K562 (cell line): ENCODE measurements at regions not wholly inside any gene's neighbourhood (a gene's known extent, or its start where the extent isn't known, plus 50 kb on each side); places are given as distances from the start of the nearest gene placed in this dataset.

ENCODE experiments used
- ATAC-seq: fragments of 200-7000 bp; cut with Tn5 transposase; 3 replicates; pipeline ENCODE4 v1.9.1; 2020; ENCODE audit warnings: moderate library complexity
- BruUV-seq: library from RNA; stranded (reverse); fragments of 400-500 nt; replicated peaks from 2 replicates; lab custom pipeline; 2021; lab: Mats Ljungman, UMichigan
- CTCF ChIA-PET: fragments of 300-600 bp; formaldehyde crosslinking; extraction: SDS; loops from one replicate; lab custom pipeline; 2021; ENCODE audit warnings: low intra/inter-chr PET ratio; lab: Yijun Ruan, JAX
- POLR2A ChIA-PET: fragments of 300-600, 350-650 bp; sonication (Branson Sonifier 250); formaldehyde crosslinking; extraction: SDS; loops from one replicate; lab custom pipeline; 2021; ENCODE audit warnings: antibody characterized with exemption, inconsistent platforms; lab: Yijun Ruan, JAX
- DNase-seq, 4 experiments: peaks; one replicate each; pipeline versions ENCODE4 v3.0.0 to v3.0.0-alpha.2; 2011 to 2018; ENCODE audit warnings: low spot score in 3 of 4, mixed read lengths in 3 of 4; ENCODE audit errors: extremely low read depth in 1 of 4
- FAIRE-seq: peaks from 2 replicates; lab custom pipeline; 2011; peaks lifted over from hg19 to GRCh38; lab: Jason Lieb, UNC
- H2AFZ ChIP-seq: 2 replicates; pipeline ENCODE4 v1.6.0; 2011; ENCODE audit warnings: low read depth, low read length, control low read depth, inconsistent platforms
- H3K27ac ChIP-seq: fragments of 200-600 bp; 3 replicates; pipeline ENCODE4 v1.8.0; 2011; ENCODE audit warnings: low read depth, mild to moderate bottlenecking, control low read depth, inconsistent platforms, low read length, moderate library complexity, mixed read lengths; ENCODE audit errors: extremely low read depth
- H3K27me3 ChIP-seq, 2 experiments: fragments of 300-600 bp in 1 of 2; 2 replicates in 1 of 2; 3 replicates in 1 of 2; pipeline versions ENCODE4 v1.6.0 to v1.8.0; 2011; ENCODE audit warnings: inconsistent platforms in 2 of 2, low read length in 2 of 2, mild to moderate bottlenecking in 1 of 2, mixed read lengths in 1 of 2, moderate library complexity in 1 of 2; ENCODE audit not compliant: control insufficient read depth in 2 of 2, insufficient read depth in 2 of 2
- H3K36me3 ChIP-seq: fragments of 300-600 bp; 3 replicates; pipeline ENCODE4 v1.8.0; 2011; ENCODE audit warnings: mild to moderate bottlenecking, low read length, inconsistent platforms; ENCODE audit not compliant: control insufficient read depth, insufficient read depth
- H3K4me1 ChIP-seq, 2 experiments: fragments of 200-600 bp in 1 of 2; replicated peaks in 1 of 2; 2 replicates in 1 of 2; 3 replicates in 1 of 2; pipeline versions ENCODE4 v1.5.1 to v1.8.0; 2011; ENCODE audit warnings: inconsistent platforms in 2 of 2, low read length in 2 of 2, mild to moderate bottlenecking in 1 of 2, mixed read lengths in 1 of 2, moderate library complexity in 1 of 2; ENCODE audit not compliant: control insufficient read depth in 2 of 2, insufficient read depth in 2 of 2
- H3K4me2 ChIP-seq: 2 replicates; pipeline ENCODE4 v1.6.1; 2011; ENCODE audit warnings: low read length, control low read depth, inconsistent platforms, mixed read lengths; ENCODE audit not compliant: insufficient read depth
- H3K4me3 ChIP-seq: fragments of 200-600 bp; sonication (generic), shearing (Covaris generic); 2 replicates; pipeline ENCODE4 v1.5.1; 2016; ENCODE audit warnings: control low read depth, inconsistent platforms
- H3K79me2 ChIP-seq: fragments of 200-600 bp; 3 replicates; pipeline ENCODE4 v1.8.0; 2011; ENCODE audit warnings: low read length, inconsistent platforms; ENCODE audit not compliant: control insufficient read depth, insufficient read depth
- H3K9ac ChIP-seq, 2 experiments: 2 replicates each; pipeline versions ENCODE4 v1.6.0 to v1.6.1; 2011; ENCODE audit warnings: low read depth in 2 of 2, low read length in 2 of 2, control low read depth in 1 of 2, inconsistent platforms in 1 of 2, mild to moderate bottlenecking in 1 of 2, mixed read lengths in 1 of 2; ENCODE audit not compliant: insufficient read depth in 1 of 2
- H3K9me1 ChIP-seq: one replicate; pipeline ENCODE4 v1.6.0; 2011; ENCODE audit warnings: inconsistent platforms, mild to moderate bottlenecking, low read length, moderate library complexity; ENCODE audit not compliant: control insufficient read depth, insufficient read depth
- H3K9me3 ChIP-seq: replicated peaks from 2 replicates; pipeline ENCODE4 v1.5.1; 2011; ENCODE audit warnings: low read depth, low read length, inconsistent platforms; ENCODE audit not compliant: control insufficient read depth, insufficient read depth
- H4K20me1 ChIP-seq: replicated peaks from 2 replicates; pipeline ENCODE4 v1.6.1; 2011; ENCODE audit warnings: low read length, inconsistent platforms, mixed read lengths; ENCODE audit not compliant: control insufficient read depth, insufficient read depth
- ARID2 ChIP-seq: fragments of 450-650 bp; IDR thresholded peaks from 2 replicates; pipeline ENCODE4 v1.6.1; 2017; ENCODE audit warnings: antibody characterized with exemption, mild to moderate bottlenecking
- DIDO1 ChIP-seq: fragments of 450-650 bp; IDR thresholded peaks from 2 replicates; pipeline ENCODE4 v1.6.1; 2016; ENCODE audit warnings: low read depth, missing biosample characterization, missing genetic modification characterization
- HMGN3 ChIP-seq: IDR thresholded peaks from 2 replicates; pipeline ENCODE4 v1.6.1; 2011; ENCODE audit warnings: borderline replicate concordance, low read depth, mild to moderate bottlenecking, mixed read lengths, low read length; ENCODE audit not compliant: insufficient read length; ENCODE audit errors: extremely low read depth
- HOXB6 ChIP-seq: fragments of 250-450 bp; sonication (Bioruptor Pico); IDR thresholded peaks from 2 replicates; pipeline ENCODE4 v1.5.1; 2022; ENCODE audit warnings: mild to moderate bottlenecking, borderline replicate concordance
- KLF6 ChIP-seq: fragments of 250-450 bp; sonication (Bioruptor Pico); IDR thresholded peaks from 2 replicates; pipeline ENCODE4 v1.4.0; 2020; ENCODE audit warnings: mild to moderate bottlenecking, moderate library complexity, borderline replicate concordance
- NFYB ChIP-seq: IDR thresholded peaks from 2 replicates; pipeline ENCODE4 v1.6.1; 2011; ENCODE audit warnings: mild to moderate bottlenecking, moderate library complexity; ENCODE audit not compliant: insufficient read length; ENCODE audit errors: extremely low read depth
- SOX6 ChIP-seq: fragments of 450-650 bp; IDR thresholded peaks from 2 replicates; pipeline ENCODE4 v1.6.1; 2014; ENCODE audit warnings: mild to moderate bottlenecking
- TCF7L2 ChIP-seq: fragments of 150-350 bp; IDR thresholded peaks from 2 replicates; pipeline ENCODE4 v1.6.1; 2016; ENCODE audit warnings: low read depth, mild to moderate bottlenecking, low read length, moderate library complexity
- U2AF2 ChIP-seq: fragments of 200-400 bp; formaldehyde crosslinking; optimal IDR thresholded peaks from 2 replicates; pipeline ENCODE3; 2017; ENCODE audit warnings: low read depth, mild to moderate bottlenecking, low read length
- XRCC3 ChIP-seq: fragments of 450-650 bp; IDR thresholded peaks from 2 replicates; pipeline ENCODE4 v1.6.1; 2017; ENCODE audit warnings: mild to moderate bottlenecking, moderate library complexity
- ZNF277 ChIP-seq: fragments of 250-450 bp; sonication (Bioruptor Pico); IDR thresholded peaks from 2 replicates; pipeline ENCODE4 v1.8.0; 2022; ENCODE audit warnings: inconsistent platforms, mild to moderate bottlenecking, moderate library complexity, borderline replicate concordance
- ZNF584 ChIP-seq: fragments of 200-800 bp; sonication (Bioruptor generic); IDR thresholded peaks from 2 replicates; pipeline ENCODE4 v1.6.1; 2016; ENCODE audit warnings: low read depth, mild to moderate bottlenecking, missing genetic modification characterization, missing compliant biosample characterization
- WGBS: fragments of 100-300 bp; shearing (Covaris generic); methylation state at CpG from one replicate; pipeline ENCODE4 v1.1.6; 2016; ENCODE audit warnings: low coverage, mixed read lengths; ENCODE audit not compliant: insufficient coverage; ENCODE audit errors: missing lambda C conversion rate; 5-methylcytosine and 5-hydroxymethylcytosine counted together
- in situ Hi-C: fragments of 300-500 bp; cut with MboI; formaldehyde crosslinking; loops from 4 replicates; pipeline ENCODE4 v1.15.0; 2018; ENCODE audit warnings: inconsistent platforms, mixed read lengths
- intact Hi-C: fragments of 100-400 bp; cut with micrococcal nuclease; formaldehyde crosslinking; loops from 2 replicates; pipeline ENCODE4 v1.14.2; 2022
- TF ChIP-seq, protein P1 (sequence below): sonication (generic); formaldehyde crosslinking; IDR thresholded peaks from 2 replicates; pipeline ENCODE4 v1.8.1; 2023; ENCODE audit warnings: mild to moderate bottlenecking, missing genetic modification reagents

DNA sequence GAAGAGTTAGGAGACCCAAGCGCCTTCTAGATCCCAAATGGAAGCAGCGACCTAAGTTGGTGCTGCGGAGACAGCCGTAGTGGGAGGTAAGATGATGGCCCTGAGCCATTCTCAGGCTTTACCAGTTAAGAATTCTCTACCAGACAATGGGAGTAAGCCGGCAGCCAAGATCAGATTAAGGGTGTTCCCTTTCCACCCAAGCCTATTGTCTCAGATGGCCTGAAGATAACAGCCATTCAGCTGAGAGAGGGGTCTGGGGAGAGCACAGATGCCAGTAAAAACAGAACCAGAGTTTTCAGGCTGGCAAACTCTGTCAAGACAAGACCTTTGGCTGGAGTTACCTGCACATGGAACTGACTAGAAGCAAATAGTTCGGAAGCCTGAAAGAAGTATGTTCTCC is 191.7 kb upstream of the HAAO start:
- in situ Hi-C loops: no loop called here
- no peaks in the 10 kb centered on the region for H3K79me2 ChIP-seq
- H4K20me1 ChIP-seq: no peaks in the 10 kb centered on the region
- peak overlapping the region in 1 of 2 experiments; percentile 70; a peak in 1 of 4 replicates for H3K9ac ChIP-seq
- peak overlapping the region; percentile 17; the same call in 1 of the 2 replicates for H2AFZ ChIP-seq
- no peak overlapping the region for H3K27ac ChIP-seq
- POLR2A ChIA-PET: interaction anchor here (1.0 kb wide), 1 partner anchor 16 kb away, joined by 5 read pairs; no protein-coding TSS in a partner anchor
- ATAC-seq (no peak), FAIRE-seq (no peak), DNase-seq (no peak)
- no peaks in the 10 kb centered on the region; the same call in 1 of the 2 replicates for H3K9me3 ChIP-seq
- no peak overlapping the region for H3K4me3 ChIP-seq
- TF ChIP-seq SOX6: peak; percentile 84; the same call in 1 of the 2 replicates
- TF ChIP-seq HOXB6 (CRISPR knock-in tag): no peak
- no peak for TF ChIP-seq TCF7L2
- WGBS: 55% methylated on average over 6 of the region's 6 CpGs
- H3K9me1 ChIP-seq: no peaks in the 10 kb centered on the region
- H3K4me2 ChIP-seq: no peak overlapping the region
- intact Hi-C loops: no loop called here
- H3K36me3 ChIP-seq: no peaks in the 10 kb centered on the region
- CTCF ChIA-PET: no interaction called here
- H3K27me3 ChIP-seq: no peaks in the 10 kb centered on the region
- peaks cover 6 to 7% of the 10 kb centered on the region in 2 experiments; a peak in 3 of 5 replicates for H3K4me1 ChIP-seq
- no TSS peak for BruUV-seq

DNA sequence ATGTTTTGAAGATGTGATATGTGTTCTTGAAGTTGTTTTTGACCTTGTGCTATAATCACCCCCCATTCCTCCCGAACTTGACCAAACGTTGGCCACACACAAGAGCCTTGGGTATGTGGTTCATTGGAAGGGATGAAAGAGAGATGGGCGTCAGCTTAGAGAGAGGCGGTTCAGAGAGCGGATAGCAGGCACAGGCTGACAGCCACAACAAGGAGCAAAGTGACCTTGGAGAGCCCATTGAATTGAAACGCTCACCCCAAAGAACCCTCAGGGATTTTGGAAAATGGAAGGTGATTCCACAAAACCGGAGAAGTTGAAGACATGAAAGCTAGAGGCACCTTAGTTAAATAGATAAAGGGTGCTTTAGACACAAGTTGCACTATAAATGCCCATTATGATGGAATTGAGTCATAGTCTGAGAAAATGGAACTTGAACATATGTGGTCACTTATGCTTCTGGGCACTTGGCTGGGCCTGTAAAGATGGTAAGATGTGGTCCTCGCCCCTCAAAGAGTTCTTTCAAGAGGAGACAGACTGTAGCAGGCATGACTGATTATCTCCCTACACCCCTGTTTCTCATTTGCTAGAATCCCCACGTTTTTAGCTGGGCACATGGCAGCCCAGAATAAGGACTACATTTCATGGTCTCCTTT is 188.5 kb upstream of the HAAO start:
- Histone ChIP-seq H4K20me1 (no peaks in the 10 kb centered on the region), H3K79me2 (no peaks in the 10 kb centered on the region), H3K27me3 (no peaks in the 10 kb centered on the region), H3K9ac (no peak overlapping the region; a peak in 1 of 4 replicates), H3K4me2 (no peak overlapping the region), H3K4me3 (no peak overlapping the region), H3K36me3 (no peaks in the 10 kb centered on the region), H3K27ac (no peak overlapping the region), H3K9me3 (no peaks in the 10 kb centered on the region), H3K4me1 (peaks cover 0 to 18% of the 10 kb centered on the region in 2 experiments; a peak in 4 of 5 replicates), H3K9me1 (no peaks in the 10 kb centered on the region), H2AFZ (no peak overlapping the region)
- no peak for DNase-seq
- no TSS peak for BruUV-seq
- 39% methylated on average over 9 of the region's 9 CpGs for WGBS
- ATAC-seq: no peak
- ChIA-PET CTCF (no interaction called here), POLR2A (no interaction called here)
- in situ Hi-C loops (no loop called here), intact Hi-C loops (no loop called here)
- FAIRE-seq: no peak
- no peak for TF ChIP-seq ZNF277 (CRISPR knock-in tag)
- TF ChIP-seq ARID2: no peak
- TF ChIP-seq KLF6 (CRISPR knock-in tag): no peak
- no peak for TF ChIP-seq DIDO1 (tag)
- TF ChIP-seq, protein P1, sequence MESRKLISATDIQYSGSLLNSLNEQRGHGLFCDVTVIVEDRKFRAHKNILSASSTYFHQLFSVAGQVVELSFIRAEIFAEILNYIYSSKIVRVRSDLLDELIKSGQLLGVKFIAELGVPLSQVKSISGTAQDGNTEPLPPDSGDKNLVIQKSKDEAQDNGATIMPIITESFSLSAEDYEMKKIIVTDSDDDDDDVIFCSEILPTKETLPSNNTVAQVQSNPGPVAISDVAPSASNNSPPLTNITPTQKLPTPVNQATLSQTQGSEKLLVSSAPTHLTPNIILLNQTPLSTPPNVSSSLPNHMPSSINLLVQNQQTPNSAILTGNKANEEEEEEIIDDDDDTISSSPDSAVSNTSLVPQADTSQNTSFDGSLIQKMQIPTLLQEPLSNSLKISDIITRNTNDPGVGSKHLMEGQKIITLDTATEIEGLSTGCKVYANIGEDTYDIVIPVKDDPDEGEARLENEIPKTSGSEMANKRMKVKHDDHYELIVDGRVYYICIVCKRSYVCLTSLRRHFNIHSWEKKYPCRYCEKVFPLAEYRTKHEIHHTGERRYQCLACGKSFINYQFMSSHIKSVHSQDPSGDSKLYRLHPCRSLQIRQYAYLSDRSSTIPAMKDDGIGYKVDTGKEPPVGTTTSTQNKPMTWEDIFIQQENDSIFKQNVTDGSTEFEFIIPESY (CRISPR knock-in tag): no peak
- no peak for TF ChIP-seq NFYB
- TF ChIP-seq ZNF584 (CRISPR knock-in tag): no peak
- TF ChIP-seq HMGN3: no peak
- TF ChIP-seq U2AF2: no peak
- TF ChIP-seq XRCC3: no peak
